HEK293T (cell line): ENCODE measurements at regions not wholly inside any gene's neighbourhood (a gene's known extent, or its start where the extent isn't known, plus 50 kb on each side); places are given as distances from the start of the nearest gene placed in this dataset.

Experiments
- CTCF ChIA-PET: fragments of 350-600 bp; formaldehyde crosslinking; extraction: SDS; loops from one replicate; lab custom pipeline; 2021; ENCODE audit warnings: antibody characterized with exemption, inconsistent platforms; lab: Yijun Ruan, JAX
- POLR2A ChIA-PET: fragments of 350-600 bp; formaldehyde crosslinking; extraction: SDS; loops from one replicate; lab custom pipeline; 2020; ENCODE audit warnings: antibody characterized with exemption, inconsistent platforms; lab: Yijun Ruan, JAX
- DNase-seq: peaks from one replicate; pipeline ENCODE4 v3.0.0; 2012; ENCODE audit warnings: mixed read lengths; ENCODE audit errors: extremely low spot score
- ARNT ChIP-seq: fragments of 450-650 bp; IDR thresholded peaks from 2 replicates; pipeline ENCODE4 v1.6.1; 2017; ENCODE audit warnings: mild to moderate bottlenecking
- BHLHE40 ChIP-seq: fragments of 450-650 bp; IDR thresholded peaks from 2 replicates; pipeline ENCODE4 v1.6.1; 2016; ENCODE audit warnings: mild to moderate bottlenecking, moderate library complexity, borderline replicate concordance
- CTBP1 ChIP-seq: fragments of 450-650 bp; IDR thresholded peaks from 2 replicates; pipeline ENCODE4 v1.6.1; 2016; ENCODE audit warnings: borderline replicate concordance
- ELF4 ChIP-seq: fragments of 450-650 bp; IDR thresholded peaks from 2 replicates; pipeline ENCODE4 v1.6.1; 2017; ENCODE audit warnings: antibody characterized with exemption
- FOXA1 ChIP-seq: fragments of 450-650 bp; IDR thresholded peaks from 2 replicates; pipeline ENCODE4 v1.6.1; 2016; ENCODE audit warnings: mild to moderate bottlenecking
- FOXK2 ChIP-seq: fragments of 450-650 bp; IDR thresholded peaks from 2 replicates; pipeline ENCODE4 v1.6.1; 2016; ENCODE audit warnings: mild to moderate bottlenecking
- FOXM1 ChIP-seq: fragments of 450-650 bp; IDR thresholded peaks from 2 replicates; pipeline ENCODE4 v1.6.1; 2017; ENCODE audit warnings: mild to moderate bottlenecking, borderline replicate concordance
- HDGF ChIP-seq: fragments of 450-650 bp; IDR thresholded peaks from 2 replicates; pipeline ENCODE4 v1.6.1; 2017; ENCODE audit warnings: antibody characterized with exemption, borderline replicate concordance
- L3MBTL2 ChIP-seq: fragments of 450-650 bp; conservative IDR thresholded peaks from 2 replicates; pipeline ENCODE4 v1.6.1; 2016; ENCODE audit warnings: mild to moderate bottlenecking
- LEF1 ChIP-seq: fragments of 450-650 bp; IDR thresholded peaks from 2 replicates; pipeline ENCODE4 v1.6.1; 2017; ENCODE audit warnings: mild to moderate bottlenecking, borderline replicate concordance
- NFRKB ChIP-seq: fragments of 450-650 bp; IDR thresholded peaks from 2 replicates; pipeline ENCODE4 v1.6.1; 2016; ENCODE audit warnings: mild to moderate bottlenecking, moderate library complexity
- SP1 ChIP-seq: fragments of 450-650 bp; IDR thresholded peaks from 2 replicates; pipeline ENCODE4 v1.6.1; 2017
- SUZ12 ChIP-seq: fragments of 450-650 bp; IDR thresholded peaks from 2 replicates; pipeline ENCODE4 v1.6.1; 2016; ENCODE audit warnings: mild to moderate bottlenecking
- TARDBP ChIP-seq: fragments of 450-650 bp; IDR thresholded peaks from 2 replicates; pipeline ENCODE4 v1.6.1; 2016
- ZNF384 ChIP-seq: fragments of 450-650 bp; IDR thresholded peaks from 2 replicates; pipeline ENCODE4 v1.6.1; 2016
- TF ChIP-seq, protein P1 (sequence below): fragments of 450-650 bp; IDR thresholded peaks from 2 replicates; pipeline ENCODE4 v1.6.1; 2016

DNA sequence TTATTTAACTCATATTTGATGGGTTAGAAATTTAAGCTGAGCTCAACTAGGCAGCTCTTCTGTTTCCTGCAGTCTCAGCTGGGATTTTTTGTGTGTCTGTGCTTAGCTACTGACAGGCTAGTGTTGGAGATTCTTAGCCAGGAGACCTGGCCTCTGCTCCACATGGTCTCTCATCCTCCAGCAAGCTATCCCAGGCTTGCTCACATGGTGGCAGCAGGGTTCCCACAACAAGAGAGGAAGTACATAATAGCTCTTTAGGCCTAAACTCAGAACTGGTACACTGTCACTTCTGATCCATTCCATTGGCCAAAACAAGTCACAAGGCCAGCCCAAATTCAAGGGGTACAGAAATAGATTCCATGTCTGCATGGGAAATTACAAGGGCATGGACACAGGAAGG lies 406.2 kb downstream of the SUCLA2 start:
- POLR2A ChIA-PET, result no interaction called here
- TF ChIP-seq SP1, result no peak
- TF ChIP-seq ARNT, result no peak
- TF ChIP-seq, protein P1, sequence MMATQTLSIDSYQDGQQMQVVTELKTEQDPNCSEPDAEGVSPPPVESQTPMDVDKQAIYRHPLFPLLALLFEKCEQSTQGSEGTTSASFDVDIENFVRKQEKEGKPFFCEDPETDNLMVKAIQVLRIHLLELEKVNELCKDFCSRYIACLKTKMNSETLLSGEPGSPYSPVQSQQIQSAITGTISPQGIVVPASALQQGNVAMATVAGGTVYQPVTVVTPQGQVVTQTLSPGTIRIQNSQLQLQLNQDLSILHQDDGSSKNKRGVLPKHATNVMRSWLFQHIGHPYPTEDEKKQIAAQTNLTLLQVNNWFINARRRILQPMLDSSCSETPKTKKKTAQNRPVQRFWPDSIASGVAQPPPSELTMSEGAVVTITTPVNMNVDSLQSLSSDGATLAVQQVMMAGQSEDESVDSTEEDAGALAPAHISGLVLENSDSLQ, result no peak
- no peak for TF ChIP-seq FOXM1
- no peak for TF ChIP-seq TARDBP
- no peak for TF ChIP-seq FOXA1
- no peak for TF ChIP-seq NFRKB
- no peak for TF ChIP-seq SUZ12
- no peak for TF ChIP-seq L3MBTL2
- TF ChIP-seq BHLHE40, result no peak
- CTCF ChIA-PET, result interaction anchor here (0.7 kb wide), 1 partner anchor 638 kb away, joined by 3 read pairs; the partner anchor contains the start of gene ITM2B
- no peak for DNase-seq

DNA sequence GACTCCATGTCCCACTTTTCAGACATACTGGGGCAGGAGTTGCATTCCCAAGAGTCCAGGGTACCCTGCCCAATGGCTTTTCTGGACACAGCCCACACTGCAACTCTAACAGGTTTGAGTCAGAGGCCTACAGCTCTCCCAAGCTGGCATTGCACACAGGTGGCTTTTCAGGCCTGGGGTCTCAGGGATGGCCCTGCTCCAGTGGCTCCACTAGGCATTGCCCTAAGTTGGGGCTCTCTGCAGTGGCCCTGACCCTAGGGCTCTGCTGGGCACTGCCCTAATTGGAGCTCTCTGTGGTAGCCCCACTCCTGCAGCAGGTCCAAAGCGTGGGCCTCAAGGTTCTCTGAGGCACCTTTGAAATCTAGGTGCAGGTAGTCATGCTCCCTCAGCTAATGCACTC lies 408.8 kb downstream of the SUCLA2 start:
- TF ChIP-seq FOXK2, result no peak
- no peak for TF ChIP-seq TARDBP
- TF ChIP-seq FOXA1, result no peak
- no peak for TF ChIP-seq NFRKB
- TF ChIP-seq HDGF, result no peak
- no peak for TF ChIP-seq ELF4
- TF ChIP-seq SUZ12, result no peak
- TF ChIP-seq L3MBTL2, result no peak
- no peak for TF ChIP-seq BHLHE40
- no peak for TF ChIP-seq SP1
- TF ChIP-seq FOXM1, result no peak
- no peak for TF ChIP-seq ARNT
- no peak for TF ChIP-seq ZNF384
- TF ChIP-seq, protein P1, result no peak
- TF ChIP-seq CTBP1, result no peak
- no peak for TF ChIP-seq LEF1
- ChIA-PET POLR2A (no interaction called here), CTCF (interaction anchor here (0.6 kb wide), 1 partner anchor 658 kb away, joined by 3 read pairs; no protein-coding TSS in a partner anchor)
- DNase-seq, result no peak

DNA sequence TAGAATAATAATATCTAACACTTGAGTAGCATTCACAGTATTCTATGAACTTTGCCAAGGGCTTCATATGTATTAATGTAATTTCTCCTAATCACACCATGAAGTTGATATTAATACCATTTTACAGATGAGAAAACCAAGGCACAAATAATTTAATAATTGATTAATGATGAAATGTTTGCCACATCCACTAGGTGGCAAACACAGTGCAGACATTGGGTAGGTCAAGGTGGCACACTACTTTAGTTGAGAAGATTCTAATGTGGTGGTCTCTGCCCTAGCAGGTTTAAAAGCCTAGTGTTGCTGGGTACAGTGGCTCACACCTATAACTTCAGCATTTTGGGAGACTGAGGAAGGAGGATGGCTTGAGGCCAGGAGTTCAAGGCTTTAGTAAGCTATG lies 412.4 kb downstream of the SUCLA2 start:
- TF ChIP-seq FOXA1, result no peak
- TF ChIP-seq LEF1, result no peak
- TF ChIP-seq ELF4, result no peak
- TF ChIP-seq ARNT, result no peak
- TF ChIP-seq HDGF, result no peak
- TF ChIP-seq, protein P1, result no peak
- TF ChIP-seq ZNF384, result no peak
- no peak for TF ChIP-seq TARDBP
- no peak for TF ChIP-seq L3MBTL2
- no peak for TF ChIP-seq FOXM1
- TF ChIP-seq CTBP1, result no peak
- TF ChIP-seq BHLHE40, result no peak
- no peak for TF ChIP-seq SUZ12
- no peak for TF ChIP-seq FOXK2
- no peak for TF ChIP-seq NFRKB
- no peak for TF ChIP-seq SP1
- ChIA-PET CTCF (no interaction called here), POLR2A (no interaction called here)
- no peak for DNase-seq

DNA sequence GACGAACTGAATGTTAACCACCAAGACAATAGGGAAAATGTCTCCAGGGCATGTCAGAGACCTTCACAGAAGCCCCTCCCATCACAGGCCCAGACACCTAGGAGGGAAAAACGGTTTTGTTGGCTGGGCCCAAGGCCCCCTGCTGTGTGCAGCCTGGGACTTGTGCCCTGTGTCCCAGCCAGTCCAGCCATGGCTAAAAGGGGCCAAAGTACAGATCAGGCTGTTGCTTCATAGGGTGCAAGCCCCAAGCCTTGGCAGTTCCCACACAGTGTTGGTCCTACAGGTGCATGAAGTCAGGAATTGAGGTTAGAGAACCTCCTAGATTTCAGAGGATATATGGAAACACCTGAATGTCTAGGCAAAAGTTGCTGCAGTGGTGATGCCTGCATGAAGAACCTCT lies 428.7 kb downstream of the SUCLA2 start:
- TF ChIP-seq ELF4 (no peak), L3MBTL2 (no peak), NFRKB (no peak), ZNF384 (no peak), SUZ12 (no peak), LEF1 (no peak), FOXM1 (no peak), BHLHE40 (no peak), FOXK2 (no peak), CTBP1 (no peak), TARDBP (no peak), SP1 (no peak), ARNT (no peak), FOXA1 (no peak), HDGF (no peak)
- TF ChIP-seq, protein P1, result no peak
- ChIA-PET CTCF (no interaction called here), POLR2A (no interaction called here)
- DNase-seq, result no peak

DNA sequence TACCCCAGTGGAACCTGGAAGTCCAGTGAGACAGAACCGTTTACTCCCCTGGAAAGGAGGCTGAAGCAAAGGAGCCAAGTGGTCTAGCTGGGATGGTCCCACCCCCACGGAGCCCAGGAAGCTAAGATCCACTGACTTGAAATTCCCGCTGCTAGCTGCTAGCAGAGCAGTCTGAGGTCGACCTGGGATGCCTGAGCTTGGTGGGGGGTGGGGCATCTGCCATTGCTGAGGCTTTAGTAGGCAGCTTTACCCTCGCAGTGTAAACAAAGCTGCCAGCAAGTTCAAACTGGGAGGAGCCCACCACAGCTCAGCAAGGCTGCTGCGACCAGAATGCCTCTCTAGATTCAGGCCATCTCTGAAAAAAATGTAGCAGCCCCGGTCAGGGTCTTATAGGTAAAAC lies 437.0 kb downstream of the SUCLA2 start:
- TF ChIP-seq SP1 (no peak), ZNF384 (no peak), SUZ12 (no peak)
- POLR2A ChIA-PET, result no interaction called here
- CTCF ChIA-PET, result no interaction called here
- DNase-seq, result no peak

DNA sequence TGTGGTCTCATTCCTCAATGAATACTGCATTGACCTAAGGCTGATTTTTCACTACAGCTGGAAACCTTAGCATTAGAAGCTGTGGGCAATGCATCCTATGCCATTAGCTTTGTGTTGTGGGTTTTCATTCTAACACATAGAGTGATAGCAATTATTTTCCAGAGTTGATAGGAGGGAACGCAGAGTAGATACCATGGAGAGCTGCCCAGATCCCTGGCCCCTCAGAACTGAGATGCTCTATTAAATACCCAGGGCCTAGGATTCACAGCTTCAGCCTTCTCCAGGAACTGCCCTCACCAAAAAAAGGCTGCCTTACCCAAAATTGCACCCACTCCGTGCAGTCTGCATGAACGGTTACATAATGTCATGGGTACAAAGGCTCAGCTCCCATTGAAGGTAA lies 444.4 kb downstream of the SUCLA2 start:
- no peak for TF ChIP-seq ZNF384
- TF ChIP-seq FOXM1, result no peak
- TF ChIP-seq, protein P1, result no peak
- no peak for TF ChIP-seq NFRKB
- no peak for TF ChIP-seq ARNT
- TF ChIP-seq SUZ12, result no peak
- no peak for TF ChIP-seq L3MBTL2
- TF ChIP-seq SP1, result no peak
- no peak for TF ChIP-seq TARDBP
- no peak for TF ChIP-seq FOXA1
- ChIA-PET POLR2A (no interaction called here), CTCF (no interaction called here)
- DNase-seq, result no peak
